Erythroblast (primary cell): ENCODE measurements at regions not wholly inside any gene's neighbourhood (a gene's known extent, or its start where the extent isn't known, plus 50 kb on each side); places are given as distances from the start of the nearest gene placed in this dataset.

Experiments
- GATA1 ChIP-seq: IDR thresholded peaks from 2 replicates; pipeline ENCODE4 v1.6.1; 2011; ENCODE audit warnings: low read depth, mild to moderate bottlenecking, control low read depth, low read length, moderate library complexity
- POLR2A ChIP-seq: IDR thresholded peaks from 2 replicates; pipeline ENCODE4 v1.6.1; 2011; ENCODE audit warnings: mild to moderate bottlenecking, low read length

GRCh38 chr18:56460581-56460980 lies 177.8 kb downstream of the TXNL1 start:
- TF ChIP-seq GATA1 (no peak), POLR2A (no peak)
